ENCODE measurements at regions not wholly inside any gene's neighbourhood (a gene's known extent, or its start where the extent isn't known, plus 50 kb on each side); places are given as distances from the start of the nearest gene placed in this dataset.

- TF ChIP-seq CTCF (IDR thresholded peaks at IDR 0.05) (no peak), POLR2A (IDR thresholded peaks at IDR 0.05) (no peak)
These were observed 273.2 kb downstream of the SH3GL2 start for GRCh38 chr9:17852108-17852507.
